A549 (cell line): ENCODE measurements at regions not wholly inside any gene's neighbourhood (a gene's known extent, or its start where the extent isn't known, plus 50 kb on each side); places are given as distances from the start of the nearest gene placed in this dataset.
"Not testable (repeated sequence)": the region's sequence is repeated elsewhere in the genome, so short reads cannot be mapped to it uniquely, and the experiment has no call there.

Experiments
- ATAC-seq, 2 experiments: fragments of 200-7000 bp in 1 of 2; fragments of >200 bp in 1 of 2; cut with Nextera tagmentation in 1 of 2; cut with Tn5 transposase in 1 of 2; 3 replicates each; pipeline versions ENCODE4 v1.8.0 to v1.9.1; 2018 to 2020; ENCODE audit warnings: mild to moderate bottlenecking in 1 of 2, moderate library complexity in 1 of 2
- CTCF ChIA-PET: fragments of 300-600 bp; sonication (Branson Sonifier 250); formaldehyde crosslinking; extraction: SDS; loops from one replicate; lab custom pipeline; 2021; ENCODE audit warnings: antibody characterized with exemption, inconsistent platforms; lab: Yijun Ruan, JAX
- POLR2A ChIA-PET: fragments of 350-600 bp; formaldehyde crosslinking; extraction: SDS; loops from one replicate; lab custom pipeline; 2021; ENCODE audit warnings: antibody characterized with exemption, inconsistent platforms; lab: Yijun Ruan, JAX
- DNase-seq, 2 experiments: peaks; one replicate each; pipeline versions ENCODE4 v3.0.0 to v3.0.0-alpha.2; 2011 to 2016; ENCODE audit warnings: low read depth in 1 of 2, low spot score in 1 of 2
- FAIRE-seq: peaks from 2 replicates; lab custom pipeline; 2011; peaks lifted over from hg19 to GRCh38; lab: Jason Lieb, UNC
- H3K27ac ChIP-seq, 2 experiments: fragments of >200 bp; sonication (Bioruptor Twin); formaldehyde crosslinking; 3 replicates each; pipeline ENCODE4 v1.5.1; 2016 to 2017
- H3K4me1 ChIP-seq: fragments of >200 bp; sonication (Bioruptor Twin); formaldehyde crosslinking; 3 replicates; pipeline ENCODE4 v1.6.1; 2016
- H3K4me2 ChIP-seq: fragments of >200 bp; sonication (Bioruptor Twin); formaldehyde crosslinking; 3 replicates; pipeline ENCODE4 v1.6.1; 2016
- H3K4me3 ChIP-seq: fragments of >200 bp; sonication (Bioruptor Twin); formaldehyde crosslinking; 3 replicates; pipeline ENCODE4 v1.5.1; 2016
- H3K9me3 ChIP-seq: fragments of >200 bp; sonication (Bioruptor Twin); formaldehyde crosslinking; 3 replicates; pipeline ENCODE4 v1.6.1; 2016
- BCL3 ChIP-seq: fragments of >200 bp; sonication (Bioruptor Twin); formaldehyde crosslinking; IDR thresholded peaks from 3 replicates; pipeline ENCODE4 v1.6.1; 2016
- CBX8 ChIP-seq: fragments of 200-600 bp; sonication (generic); IDR thresholded peaks from 2 replicates; pipeline ENCODE4 v1.6.1; 2016
- CHD4 ChIP-seq: fragments of 200-600 bp; sonication (generic); IDR thresholded peaks from 2 replicates; pipeline ENCODE4 v1.6.1; 2016; ENCODE audit warnings: antibody characterized with exemption, mild to moderate bottlenecking, borderline replicate concordance
- E2F6 ChIP-seq: IDR thresholded peaks from 2 replicates; pipeline ENCODE4 v1.6.1; 2012; ENCODE audit warnings: low read depth, borderline replicate concordance
- FOSB ChIP-seq: fragments of 250-450 bp; sonication (Bioruptor Pico); IDR thresholded peaks from 2 replicates; pipeline ENCODE4 v1.5.0; 2020; ENCODE audit warnings: mild to moderate bottlenecking, moderate library complexity
- HDAC2 ChIP-seq: fragments of 200-600 bp; sonication (generic); IDR thresholded peaks from 2 replicates; pipeline ENCODE4 v1.6.1; 2016
- HEYL ChIP-seq: fragments of 250-450 bp; sonication (Bioruptor Pico); IDR thresholded peaks from 2 replicates; pipeline ENCODE4 v1.8.0; 2021; ENCODE audit warnings: mild to moderate bottlenecking, moderate library complexity
- HOXB13 ChIP-seq: fragments of 250-450 bp; sonication (Bioruptor Pico); IDR thresholded peaks from 2 replicates; pipeline ENCODE4 v1.5.0; 2020; ENCODE audit warnings: low read depth, mild to moderate bottlenecking, moderate library complexity
- KDM1A ChIP-seq: fragments of 200-600 bp; sonication (generic); IDR thresholded peaks from 2 replicates; pipeline ENCODE4 v1.6.1; 2016; ENCODE audit warnings: low read depth, mild to moderate bottlenecking
- MAFK ChIP-seq: fragments of 450-650 bp; IDR thresholded peaks from 2 replicates; pipeline ENCODE4 v1.6.1; 2014; ENCODE audit not compliant: partially characterized antibody
- NPAS2 ChIP-seq: fragments of 250-450 bp; sonication (Bioruptor Pico); IDR thresholded peaks from 2 replicates; pipeline ENCODE4 v1.8.0; 2022; ENCODE audit warnings: mild to moderate bottlenecking, moderate library complexity, borderline replicate concordance
- PBX3 ChIP-seq: IDR thresholded peaks from 2 replicates; pipeline ENCODE4 v1.6.1; 2012
- POLR2A ChIP-seq: IDR thresholded peaks from 2 replicates; pipeline ENCODE4 v1.6.1; 2012; ENCODE audit warnings: mild to moderate bottlenecking, low read length
- RARB ChIP-seq: fragments of 250-450 bp; sonication (Bioruptor Pico); IDR thresholded peaks from 2 replicates; pipeline ENCODE4 v1.8.0; 2021; ENCODE audit warnings: mild to moderate bottlenecking, moderate library complexity
- RNF2 ChIP-seq: fragments of 200-600 bp; sonication (generic); IDR thresholded peaks from 2 replicates; pipeline ENCODE4 v1.6.1; 2016; ENCODE audit warnings: low read depth, mild to moderate bottlenecking, antibody characterized with exemption, moderate library complexity, borderline replicate concordance
- SREBF2 ChIP-seq: fragments of 450-650 bp; IDR thresholded peaks from 2 replicates; pipeline ENCODE4 v1.6.1; 2014; ENCODE audit warnings: mild to moderate bottlenecking, moderate library complexity
- TP53 ChIP-seq: fragments of 250-450 bp; sonication (Bioruptor Pico); IDR thresholded peaks from 2 replicates; pipeline ENCODE4 v1.5.0; 2021; ENCODE audit warnings: mild to moderate bottlenecking, moderate library complexity
- ZSCAN20 ChIP-seq: fragments of 250-450 bp; sonication (Bioruptor Pico); IDR thresholded peaks from 2 replicates; pipeline ENCODE4 v1.8.0; 2022; ENCODE audit warnings: mild to moderate bottlenecking, moderate library complexity
- WGBS: methylation state at CpG from one replicate; pipeline ENCODE4 v1.1.6; 2017; ENCODE audit errors: missing lambda C conversion rate; 5-methylcytosine and 5-hydroxymethylcytosine counted together
- TF ChIP-seq, protein P1 (sequence below): fragments of >200 bp; sonication (Bioruptor Twin); formaldehyde crosslinking; IDR thresholded peaks from 2 replicates; pipeline ENCODE4 v1.6.1; 2016

- TF ChIP-seq E2F6: no peak
- TF ChIP-seq BCL3: no peak
- TF ChIP-seq KDM1A: no peak
- no peak for TF ChIP-seq FOSB (CRISPR knock-in tag)
- TF ChIP-seq CBX8: no peak
- TF ChIP-seq CHD4: no peak
- no peak for TF ChIP-seq MAFK
- TF ChIP-seq HOXB13 (CRISPR knock-in tag): no peak
Observed at GRCh38 chr9:24672336-24672735, 126.6 kb upstream of the IZUMO3 start (continued).

GRCh38 chr9:24657387-24657786, 111.7 kb upstream of the IZUMO3 start:
- TF ChIP-seq MAFK (peak; percentile 44), RARB (CRISPR knock-in tag) (no peak)
- WGBS: 5% methylated on average over 3 of the region's 3 CpGs
- POLR2A ChIA-PET: no interaction called here
- Histone ChIP-seq H3K9me3 (peaks cover 2% of the 10 kb centered on the region; the same call in 1 of the 3 replicates), H3K4me1 (no peaks in the 10 kb centered on the region), H3K4me3 (no peak overlapping the region), H3K27ac (no peak overlapping the region), H3K4me2 (no peak overlapping the region)
- no peak for DNase-seq
- CTCF ChIA-PET: no interaction called here
- ATAC-seq: no peak
- FAIRE-seq: no peak

DNA sequence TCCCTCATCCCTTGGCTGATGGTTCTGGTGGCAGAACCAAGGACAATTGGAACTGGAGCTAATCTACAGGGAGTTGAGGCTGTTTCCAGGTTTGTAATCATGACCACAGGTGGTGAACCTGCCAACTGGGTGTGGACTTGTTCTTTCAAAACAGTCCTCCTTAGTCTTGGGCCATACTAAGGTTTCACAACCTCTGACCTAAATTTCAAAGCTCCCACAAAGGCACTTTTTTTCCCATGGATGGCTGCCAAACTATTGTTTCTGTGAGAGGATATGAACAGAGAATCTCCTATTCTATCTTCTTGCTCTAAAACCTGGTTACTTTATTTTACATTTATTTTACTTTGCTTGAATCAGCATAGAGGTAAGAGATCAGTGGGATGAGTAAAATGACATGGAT, 106.5 kb upstream of the IZUMO3 start:
- no peak overlapping the region for H3K27ac ChIP-seq
- H3K4me2 ChIP-seq: no peak overlapping the region
- TF ChIP-seq ZSCAN20 (no peak), HOXB13 (CRISPR knock-in tag) (no peak), POLR2A (no peak), HDAC2 (no peak)
- no peak for FAIRE-seq
- no peak for DNase-seq
- CTCF ChIA-PET: no interaction called here
- H3K9me3 ChIP-seq: peaks cover 4% of the 10 kb centered on the region; the same call in 1 of the 3 replicates
- H3K4me3 ChIP-seq: no peak overlapping the region
- H3K4me1 ChIP-seq: no peaks in the 10 kb centered on the region
- no peak for ATAC-seq
- POLR2A ChIA-PET: no interaction called here

- H3K4me2 ChIP-seq, CTCF ChIA-PET, H3K4me1 ChIP-seq, H3K4me3 ChIP-seq, H3K27ac ChIP-seq, H3K9me3 ChIP-seq, DNase-seq, FAIRE-seq, POLR2A ChIA-PET, ATAC-seq: not testable (repeated sequence)
- WGBS: 4% methylated on average over 3 of the region's 3 CpGs
Observed at GRCh38 chr9:24628809-24629208, 83.1 kb upstream of the IZUMO3 start.

- Histone ChIP-seq H3K4me3 (no peak overlapping the region), H3K4me1 (no peaks in the 10 kb centered on the region), H3K9me3 (no peaks in the 10 kb centered on the region), H3K4me2 (no peak overlapping the region), H3K27ac (no peak overlapping the region)
- ATAC-seq: no peak
- 4% methylated on average over 2 of the region's 2 CpGs for WGBS
- ChIA-PET CTCF (no interaction called here), POLR2A (no interaction called here)
- TF ChIP-seq CHD4: no peak
- TF ChIP-seq PBX3: no peak
- TF ChIP-seq HOXB13 (CRISPR knock-in tag): no peak
- no peak for TF ChIP-seq TP53 (CRISPR knock-in tag)
- no peak for TF ChIP-seq RNF2
- no peak for TF ChIP-seq NPAS2 (CRISPR knock-in tag)
- TF ChIP-seq SREBF2: no peak
- TF ChIP-seq, protein P1, sequence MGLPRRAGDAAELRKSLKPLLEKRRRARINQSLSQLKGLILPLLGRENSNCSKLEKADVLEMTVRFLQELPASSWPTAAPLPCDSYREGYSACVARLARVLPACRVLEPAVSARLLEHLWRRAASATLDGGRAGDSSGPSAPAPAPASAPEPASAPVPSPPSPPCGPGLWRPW: no peak
- TF ChIP-seq HEYL (CRISPR knock-in tag): no peak
- DNase-seq: no peak
- no peak for FAIRE-seq
Observed at GRCh38 chr9:24625097-24625496, 79.4 kb upstream of the IZUMO3 start.
